ENCODE measurements at regions not wholly inside any gene's neighbourhood (a gene's known extent, or its start where the extent isn't known, plus 50 kb on each side); places are given as distances from the start of the nearest gene placed in this dataset.

DNA sequence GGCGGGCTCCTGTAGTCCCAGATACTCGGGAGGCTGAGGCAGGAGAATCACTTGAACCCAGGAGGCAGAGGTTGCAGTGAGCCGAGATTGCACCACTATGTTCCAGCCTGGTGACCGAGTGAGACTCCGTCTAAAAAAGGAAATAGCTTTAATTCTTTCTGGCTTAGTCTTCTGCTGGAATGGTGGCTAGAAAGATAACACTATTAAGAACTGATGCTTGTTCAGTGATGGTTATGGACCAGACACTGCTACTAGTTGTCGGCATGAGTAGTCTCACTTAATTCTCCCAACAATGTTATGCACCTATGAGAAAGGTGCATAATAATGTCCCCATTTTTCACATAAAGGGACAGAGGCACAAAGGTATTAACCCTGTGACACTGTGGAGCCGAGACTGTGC lies 188.7 kb downstream of the HS3ST3A1 start (continued):
- TF ChIP-seq, protein P1, sequence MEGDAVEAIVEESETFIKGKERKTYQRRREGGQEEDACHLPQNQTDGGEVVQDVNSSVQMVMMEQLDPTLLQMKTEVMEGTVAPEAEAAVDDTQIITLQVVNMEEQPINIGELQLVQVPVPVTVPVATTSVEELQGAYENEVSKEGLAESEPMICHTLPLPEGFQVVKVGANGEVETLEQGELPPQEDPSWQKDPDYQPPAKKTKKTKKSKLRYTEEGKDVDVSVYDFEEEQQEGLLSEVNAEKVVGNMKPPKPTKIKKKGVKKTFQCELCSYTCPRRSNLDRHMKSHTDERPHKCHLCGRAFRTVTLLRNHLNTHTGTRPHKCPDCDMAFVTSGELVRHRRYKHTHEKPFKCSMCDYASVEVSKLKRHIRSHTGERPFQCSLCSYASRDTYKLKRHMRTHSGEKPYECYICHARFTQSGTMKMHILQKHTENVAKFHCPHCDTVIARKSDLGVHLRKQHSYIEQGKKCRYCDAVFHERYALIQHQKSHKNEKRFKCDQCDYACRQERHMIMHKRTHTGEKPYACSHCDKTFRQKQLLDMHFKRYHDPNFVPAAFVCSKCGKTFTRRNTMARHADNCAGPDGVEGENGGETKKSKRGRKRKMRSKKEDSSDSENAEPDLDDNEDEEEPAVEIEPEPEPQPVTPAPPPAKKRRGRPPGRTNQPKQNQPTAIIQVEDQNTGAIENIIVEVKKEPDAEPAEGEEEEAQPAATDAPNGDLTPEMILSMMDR (conservative IDR thresholded peaks at IDR 0.05; ENCODE audit: low read depth in 2 of 2): no peak
- TF ChIP-seq, protein P2, sequence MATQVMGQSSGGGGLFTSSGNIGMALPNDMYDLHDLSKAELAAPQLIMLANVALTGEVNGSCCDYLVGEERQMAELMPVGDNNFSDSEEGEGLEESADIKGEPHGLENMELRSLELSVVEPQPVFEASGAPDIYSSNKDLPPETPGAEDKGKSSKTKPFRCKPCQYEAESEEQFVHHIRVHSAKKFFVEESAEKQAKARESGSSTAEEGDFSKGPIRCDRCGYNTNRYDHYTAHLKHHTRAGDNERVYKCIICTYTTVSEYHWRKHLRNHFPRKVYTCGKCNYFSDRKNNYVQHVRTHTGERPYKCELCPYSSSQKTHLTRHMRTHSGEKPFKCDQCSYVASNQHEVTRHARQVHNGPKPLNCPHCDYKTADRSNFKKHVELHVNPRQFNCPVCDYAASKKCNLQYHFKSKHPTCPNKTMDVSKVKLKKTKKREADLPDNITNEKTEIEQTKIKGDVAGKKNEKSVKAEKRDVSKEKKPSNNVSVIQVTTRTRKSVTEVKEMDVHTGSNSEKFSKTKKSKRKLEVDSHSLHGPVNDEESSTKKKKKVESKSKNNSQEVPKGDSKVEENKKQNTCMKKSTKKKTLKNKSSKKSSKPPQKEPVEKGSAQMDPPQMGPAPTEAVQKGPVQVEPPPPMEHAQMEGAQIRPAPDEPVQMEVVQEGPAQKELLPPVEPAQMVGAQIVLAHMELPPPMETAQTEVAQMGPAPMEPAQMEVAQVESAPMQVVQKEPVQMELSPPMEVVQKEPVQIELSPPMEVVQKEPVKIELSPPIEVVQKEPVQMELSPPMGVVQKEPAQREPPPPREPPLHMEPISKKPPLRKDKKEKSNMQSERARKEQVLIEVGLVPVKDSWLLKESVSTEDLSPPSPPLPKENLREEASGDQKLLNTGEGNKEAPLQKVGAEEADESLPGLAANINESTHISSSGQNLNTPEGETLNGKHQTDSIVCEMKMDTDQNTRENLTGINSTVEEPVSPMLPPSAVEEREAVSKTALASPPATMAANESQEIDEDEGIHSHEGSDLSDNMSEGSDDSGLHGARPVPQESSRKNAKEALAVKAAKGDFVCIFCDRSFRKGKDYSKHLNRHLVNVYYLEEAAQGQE (IDR thresholded peaks at IDR 0.05; ENCODE audit: unreplicated experiment): no peak
- TF ChIP-seq ZNF114 (CRISPR knock-in tag; IDR thresholded peaks at IDR 0.05): no peak
- no peak for TF ChIP-seq EZH2phosphoT487 (IDR thresholded peaks at IDR 0.05; ENCODE audit: unreplicated experiment)
- TF ChIP-seq JUNB (IDR thresholded peaks at IDR 0.05; ENCODE audit: unreplicated experiment): no peak
- no peak for TF ChIP-seq POLR2AphosphoS5 (IDR thresholded peaks at IDR 0.05; ENCODE audit: low read depth)
- TF ChIP-seq CREB1 (CRISPR knock-in tag; IDR thresholded peaks at IDR 0.05; ENCODE audit: low read depth): no peak
- TF ChIP-seq EZH2 (IDR thresholded peaks at IDR 0.05; ENCODE audit: low read depth, unreplicated experiment): no peak
- no peak for TF ChIP-seq STAT1 (IDR thresholded peaks at IDR 0.05; ENCODE audit: unreplicated experiment)

DNA sequence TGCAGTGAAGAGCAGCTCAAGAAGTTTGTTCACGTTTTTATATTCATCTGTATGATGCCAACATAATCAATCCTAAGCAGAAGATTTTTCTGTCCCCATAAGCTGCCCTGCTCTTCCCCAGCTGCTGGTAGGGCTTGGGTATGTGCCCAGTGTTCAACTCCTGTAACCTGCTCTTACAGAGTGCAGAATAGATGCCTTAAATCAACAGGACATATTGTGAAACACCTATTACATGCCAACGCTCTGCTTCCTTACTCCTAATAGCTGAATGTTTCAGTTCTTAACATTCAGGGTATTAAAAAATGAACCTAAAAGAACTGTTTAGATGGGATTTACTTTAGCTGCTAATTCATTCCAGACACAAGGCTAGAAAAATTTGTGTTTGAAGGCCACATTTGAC lies 190.9 kb downstream of the HS3ST3A1 start:
- no peaks in the 10 kb centered on the region for H3K79me2 ChIP-seq (replicated peaks; ENCODE audit: insufficient read depth)
- no peaks in the 10 kb centered on the region for H3F3A ChIP-seq (replicated peaks; ENCODE audit: low read depth)
- no peak overlapping the region for H3K4me2 ChIP-seq
- DNase-seq (ENCODE audit: low spot score) (no peak), ATAC-seq (no peak)
- Mint-ChIP-seq H3K36me3 (ENCODE audit: low read depth) (no peaks in the 10 kb centered on the region), H3K4me1 (peaks cover 2% of the 10 kb centered on the region), H3K27me3 (ENCODE audit: insufficient read depth, low read depth, poor library complexity) (no peaks in the 10 kb centered on the region), H3K9me3 (no peaks in the 10 kb centered on the region), H3K4me3 (no peak overlapping the region), H3K27ac (no peak overlapping the region)
- H3K4me1 ChIP-seq (ENCODE audit: insufficient read depth): peaks cover 8% of the 10 kb centered on the region
- no peak overlapping the region for H2AFZ ChIP-seq
- no peaks in the 10 kb centered on the region for H3K27me3 ChIP-seq (ENCODE audit: insufficient read depth)
- H4K20me1 ChIP-seq (replicated peaks; ENCODE audit: insufficient read depth): no peaks in the 10 kb centered on the region
- no peaks in the 10 kb centered on the region for H3K36me3 ChIP-seq (ENCODE audit: insufficient read depth)
- peaks cover 4% of the 10 kb centered on the region; the same call in 1 of the 2 replicates for H3K9me2 ChIP-seq (ENCODE audit: insufficient read depth)
- no peak overlapping the region for H3K27ac ChIP-seq (ENCODE audit: low read depth)
- H3K4me3 ChIP-seq: no peak overlapping the region
- TF ChIP-seq JUNB (IDR thresholded peaks at IDR 0.05; ENCODE audit: unreplicated experiment) (no peak), STAT1 (IDR thresholded peaks at IDR 0.05; ENCODE audit: unreplicated experiment) (no peak), CREB1 (CRISPR knock-in tag; IDR thresholded peaks at IDR 0.05; ENCODE audit: low read depth) (no peak), ZNF331 (CRISPR knock-in tag; IDR thresholded peaks at IDR 0.05; ENCODE audit: low read depth) (no peak), EZH2phosphoT487 (IDR thresholded peaks at IDR 0.05; ENCODE audit: unreplicated experiment) (no peak)
- TF ChIP-seq, protein P3, sequence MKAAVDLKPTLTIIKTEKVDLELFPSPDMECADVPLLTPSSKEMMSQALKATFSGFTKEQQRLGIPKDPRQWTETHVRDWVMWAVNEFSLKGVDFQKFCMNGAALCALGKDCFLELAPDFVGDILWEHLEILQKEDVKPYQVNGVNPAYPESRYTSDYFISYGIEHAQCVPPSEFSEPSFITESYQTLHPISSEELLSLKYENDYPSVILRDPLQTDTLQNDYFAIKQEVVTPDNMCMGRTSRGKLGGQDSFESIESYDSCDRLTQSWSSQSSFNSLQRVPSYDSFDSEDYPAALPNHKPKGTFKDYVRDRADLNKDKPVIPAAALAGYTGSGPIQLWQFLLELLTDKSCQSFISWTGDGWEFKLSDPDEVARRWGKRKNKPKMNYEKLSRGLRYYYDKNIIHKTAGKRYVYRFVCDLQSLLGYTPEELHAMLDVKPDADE (IDR thresholded peaks at IDR 0.05): no peak
- TF ChIP-seq, protein P4, sequence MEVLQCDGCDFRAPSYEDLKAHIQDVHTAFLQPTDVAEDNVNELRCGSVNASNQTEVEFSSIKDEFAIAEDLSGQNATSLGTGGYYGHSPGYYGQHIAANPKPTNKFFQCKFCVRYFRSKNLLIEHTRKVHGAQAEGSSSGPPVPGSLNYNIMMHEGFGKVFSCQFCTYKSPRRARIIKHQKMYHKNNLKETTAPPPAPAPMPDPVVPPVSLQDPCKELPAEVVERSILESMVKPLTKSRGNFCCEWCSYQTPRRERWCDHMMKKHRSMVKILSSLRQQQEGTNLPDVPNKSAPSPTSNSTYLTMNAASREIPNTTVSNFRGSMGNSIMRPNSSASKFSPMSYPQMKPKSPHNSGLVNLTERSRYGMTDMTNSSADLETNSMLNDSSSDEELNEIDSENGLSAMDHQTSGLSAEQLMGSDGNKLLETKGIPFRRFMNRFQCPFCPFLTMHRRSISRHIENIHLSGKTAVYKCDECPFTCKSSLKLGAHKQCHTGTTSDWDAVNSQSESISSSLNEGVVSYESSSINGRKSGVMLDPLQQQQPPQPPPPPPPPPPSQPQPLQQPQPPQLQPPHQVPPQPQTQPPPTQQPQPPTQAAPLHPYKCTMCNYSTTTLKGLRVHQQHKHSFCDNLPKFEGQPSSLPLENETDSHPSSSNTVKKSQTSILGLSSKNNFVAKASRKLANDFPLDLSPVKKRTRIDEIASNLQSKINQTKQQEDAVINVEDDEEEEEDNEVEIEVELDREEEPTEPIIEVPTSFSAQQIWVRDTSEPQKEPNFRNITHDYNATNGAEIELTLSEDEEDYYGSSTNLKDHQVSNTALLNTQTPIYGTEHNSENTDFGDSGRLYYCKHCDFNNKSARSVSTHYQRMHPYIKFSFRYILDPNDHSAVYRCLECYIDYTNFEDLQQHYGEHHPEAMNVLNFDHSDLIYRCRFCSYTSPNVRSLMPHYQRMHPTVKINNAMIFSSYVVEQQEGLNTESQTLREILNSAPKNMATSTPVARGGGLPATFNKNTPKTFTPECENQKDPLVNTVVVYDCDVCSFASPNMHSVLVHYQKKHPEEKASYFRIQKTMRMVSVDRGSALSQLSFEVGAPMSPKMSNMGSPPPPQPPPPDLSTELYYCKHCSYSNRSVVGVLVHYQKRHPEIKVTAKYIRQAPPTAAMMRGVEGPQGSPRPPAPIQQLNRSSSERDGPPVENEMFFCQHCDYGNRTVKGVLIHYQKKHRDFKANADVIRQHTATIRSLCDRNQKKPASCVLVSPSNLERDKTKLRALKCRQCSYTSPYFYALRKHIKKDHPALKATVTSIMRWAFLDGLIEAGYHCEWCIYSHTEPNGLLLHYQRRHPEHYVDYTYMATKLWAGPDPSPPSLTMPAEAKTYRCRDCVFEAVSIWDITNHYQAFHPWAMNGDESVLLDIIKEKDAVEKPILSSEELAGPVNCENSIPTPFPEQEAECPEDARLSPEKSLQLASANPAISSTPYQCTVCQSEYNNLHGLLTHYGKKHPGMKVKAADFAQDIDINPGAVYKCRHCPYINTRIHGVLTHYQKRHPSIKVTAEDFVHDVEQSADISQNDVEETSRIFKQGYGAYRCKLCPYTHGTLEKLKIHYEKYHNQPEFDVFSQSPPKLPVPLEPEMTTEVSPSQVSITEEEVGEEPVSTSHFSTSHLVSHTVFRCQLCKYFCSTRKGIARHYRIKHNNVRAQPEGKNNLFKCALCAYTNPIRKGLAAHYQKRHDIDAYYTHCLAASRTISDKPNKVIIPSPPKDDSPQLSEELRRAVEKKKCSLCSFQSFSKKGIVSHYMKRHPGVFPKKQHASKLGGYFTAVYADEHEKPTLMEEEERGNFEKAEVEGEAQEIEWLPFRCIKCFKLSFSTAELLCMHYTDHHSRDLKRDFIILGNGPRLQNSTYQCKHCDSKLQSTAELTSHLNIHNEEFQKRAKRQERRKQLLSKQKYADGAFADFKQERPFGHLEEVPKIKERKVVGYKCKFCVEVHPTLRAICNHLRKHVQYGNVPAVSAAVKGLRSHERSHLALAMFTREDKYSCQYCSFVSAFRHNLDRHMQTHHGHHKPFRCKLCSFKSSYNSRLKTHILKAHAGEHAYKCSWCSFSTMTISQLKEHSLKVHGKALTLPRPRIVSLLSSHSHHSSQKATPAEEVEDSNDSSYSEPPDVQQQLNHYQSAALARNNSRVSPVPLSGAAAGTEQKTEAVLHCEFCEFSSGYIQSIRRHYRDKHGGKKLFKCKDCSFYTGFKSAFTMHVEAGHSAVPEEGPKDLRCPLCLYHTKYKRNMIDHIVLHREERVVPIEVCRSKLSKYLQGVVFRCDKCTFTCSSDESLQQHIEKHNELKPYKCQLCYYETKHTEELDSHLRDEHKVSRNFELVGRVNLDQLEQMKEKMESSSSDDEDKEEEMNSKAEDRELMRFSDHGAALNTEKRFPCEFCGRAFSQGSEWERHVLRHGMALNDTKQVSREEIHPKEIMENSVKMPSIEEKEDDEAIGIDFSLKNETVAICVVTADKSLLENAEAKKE (CRISPR knock-in tag; IDR thresholded peaks at IDR 0.05): no peak
